ENCODE measurements at regions not wholly inside any gene's neighbourhood (a gene's known extent, or its start where the extent isn't known, plus 50 kb on each side); places are given as distances from the start of the nearest gene placed in this dataset.
"Not testable (repeated sequence)": the region's sequence is repeated elsewhere in the genome, so short reads cannot be mapped to it uniquely, and the experiment has no call there.

- no peak for DNase-seq (ENCODE audit: low read depth)
- H3K4me3 ChIP-seq (ENCODE audit: low read depth, low read length) = no peak overlapping the region
Observed at GRCh38 chr11:86737230-86737629, 63.1 kb upstream of the PRSS23 start.

GRCh38 chr11:86736291-86737143 is 63.8 kb upstream of the PRSS23 start:
- no peak for TF ChIP-seq CTCF (IDR thresholded peaks at IDR 0.05; ENCODE audit: insufficient read depth, low read length)
- H3K4me3 ChIP-seq (ENCODE audit: low read depth, low read length) = no peak overlapping the region
- no peak for DNase-seq (ENCODE audit: low read depth)

More at GRCh38 chr11:86737230-86737629, 63.1 kb upstream of the PRSS23 start:
- TF ChIP-seq CTCF (IDR thresholded peaks at IDR 0.05; ENCODE audit: insufficient read depth, low read length) = no peak

GRCh38 chr11:86735451-86736290 is 63.3 kb upstream of the ME3 start:
- TF ChIP-seq CTCF (IDR thresholded peaks at IDR 0.05; ENCODE audit: insufficient read depth, low read length) = no peak
- DNase-seq (ENCODE audit: low read depth) = peak; percentile 87
- H3K4me3 ChIP-seq (ENCODE audit: low read depth, low read length) = no peak overlapping the region

GRCh38 chr11:86732739-86733138 is 60.3 kb upstream of the ME3 start:
- DNase-seq (ENCODE audit: low read depth); H3K4me3 ChIP-seq (ENCODE audit: low read depth, low read length): not testable (repeated sequence)

GRCh38 chr11:86732286-86732685 is 59.9 kb upstream of the ME3 start:
- not testable (repeated sequence) for H3K4me3 ChIP-seq (ENCODE audit: low read depth, low read length); DNase-seq (ENCODE audit: low read depth)

- not testable (repeated sequence) for H3K4me3 ChIP-seq (ENCODE audit: low read depth, low read length)
Observed at GRCh38 chr11:86729576-86729975, 57.2 kb upstream of the ME3 start.

GRCh38 chr11:86728562-86728961 is 56.1 kb upstream of the ME3 start:
- DNase-seq (ENCODE audit: low read depth) = no peak
- TF ChIP-seq CTCF (IDR thresholded peaks at IDR 0.05; ENCODE audit: insufficient read depth, low read length) = no peak

More at GRCh38 chr11:86729576-86729975, 57.2 kb upstream of the ME3 start:
- DNase-seq (ENCODE audit: low read depth) = not testable (repeated sequence)

GRCh38 chr11:86726770-86727504 is 54.5 kb upstream of the ME3 start:
- TF ChIP-seq CTCF (IDR thresholded peaks at IDR 0.05; ENCODE audit: insufficient read depth, low read length) = no peak
- H3K4me3 ChIP-seq (ENCODE audit: low read depth, low read length) = no peak overlapping the region
- DNase-seq (ENCODE audit: low read depth) = no peak

More at GRCh38 chr11:86728562-86728961, 56.1 kb upstream of the ME3 start:
- H3K4me3 ChIP-seq (ENCODE audit: low read depth, low read length) = no peak overlapping the region

Measured in fibroblast of the aortic adventitia (primary cell).